Left colon (tissue), 2 donors: ENCODE measurements at regions not wholly inside any gene's neighbourhood (a gene's known extent, or its start where the extent isn't known, plus 50 kb on each side); places are given as distances from the start of the nearest gene placed in this dataset.
"Not testable (repeated sequence)": the region's sequence is repeated elsewhere in the genome, so short reads cannot be mapped to it uniquely, and the experiment has no call there.

ENCODE experiments used
- ATAC-seq: fragments of 200-7000 bp; cut with Tn5 transposase; one replicate; pipeline ENCODE4 v1.9.1; 2020; ENCODE audit warnings: mild to moderate bottlenecking, moderate library complexity
- DNase-seq, 2 donors: peaks; one replicate each; pipeline ENCODE4 v3.0.0-alpha.2; 2020
- intact Hi-C, 2 donors: fragments of 100-400 bp; cut with DNase I in 1 of 2; cut with micrococcal nuclease in 1 of 2; formaldehyde crosslinking; loops; one replicate each; pipeline versions ENCODE4 v1.11.2 to v1.14.0; 2022; cut with DNase I, micrococcal nuclease
- donor health status: DM: no; HTN: no; CAD: no.
- donor health status: DM: yes; HTN: yes; CAD: no.

GRCh38 chr14:106341161-106341560 is 814.8 kb downstream of the TMEM121 start:
- intact Hi-C loops, ATAC-seq, DNase-seq: not testable (repeated sequence)

- no peak for ATAC-seq
- DNase-seq = no peak
- intact Hi-C loops = no loop called here
Measured at GRCh38 chr14:106343626-106344025, 817.2 kb downstream of the TMEM121 start.

DNA sequence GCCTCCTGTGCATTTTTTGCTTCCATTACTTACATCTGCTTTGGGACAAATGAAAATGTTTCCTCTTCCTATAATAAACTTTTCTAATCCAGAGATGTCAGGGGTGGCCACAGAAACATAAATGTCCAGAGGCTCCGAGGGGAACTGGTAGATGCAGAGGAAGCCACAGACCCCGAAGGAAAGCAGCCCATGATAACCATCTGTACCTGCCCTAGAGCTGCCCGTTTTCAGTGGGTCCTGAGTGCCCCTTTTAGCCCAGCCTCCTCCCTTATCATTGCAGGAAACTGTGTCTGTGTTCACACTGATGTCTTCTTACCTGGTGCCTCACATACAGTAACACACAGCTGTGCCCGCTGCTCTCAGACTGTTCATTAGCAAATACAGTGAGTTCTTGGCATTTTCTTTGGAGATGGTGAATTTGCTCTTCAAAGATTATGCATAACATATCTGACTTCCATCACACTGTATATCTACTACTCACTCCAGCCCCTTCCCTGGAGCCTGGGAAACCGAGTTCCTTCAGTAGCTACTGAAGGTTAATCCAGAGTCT is 817.8 kb downstream of the TMEM121 start:
- ATAC-seq, intact Hi-C loops, DNase-seq: not testable (repeated sequence)

DNA sequence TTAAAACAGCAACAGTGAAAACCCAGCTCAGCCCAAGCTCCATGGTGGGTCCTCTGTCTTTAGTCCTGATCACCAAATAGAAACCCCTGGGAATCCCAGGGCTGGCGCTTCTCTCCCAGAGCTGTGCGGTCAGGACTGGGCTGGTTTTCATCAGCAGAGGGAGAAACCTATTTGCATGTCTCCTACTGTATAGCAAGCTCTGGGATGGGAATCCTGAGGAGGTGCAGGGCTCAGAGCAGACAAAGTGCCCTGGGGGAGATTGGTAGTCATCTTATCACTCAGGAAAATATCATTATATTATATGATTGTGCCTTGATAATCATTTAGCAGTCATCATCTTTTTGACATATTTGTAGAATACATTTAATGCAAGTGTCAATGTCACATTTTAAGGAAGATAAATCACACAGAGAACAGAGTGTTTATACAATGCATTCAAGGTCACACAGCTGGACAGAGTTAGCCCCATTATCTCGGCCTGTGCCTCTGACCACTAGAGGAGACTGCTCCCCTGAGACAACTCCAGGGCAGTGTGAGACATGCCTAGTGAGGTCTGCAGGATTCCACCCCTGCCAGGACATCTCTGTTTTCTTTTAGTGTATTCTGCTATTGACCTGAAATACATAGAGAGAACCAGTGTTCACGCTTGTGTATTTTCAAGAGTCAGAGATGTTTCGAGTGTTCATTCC is 818.6 kb downstream of the TMEM121 start:
- intact Hi-C loops, DNase-seq, ATAC-seq: not testable (repeated sequence)

GRCh38 chr14:106346084-106346483 is 819.7 kb downstream of the TMEM121 start:
- ATAC-seq = no peak
- no peak for DNase-seq
- intact Hi-C loops = no loop called here

GRCh38 chr14:106346534-106347290 is 820.3 kb downstream of the TMEM121 start:
- DNase-seq (no peak), ATAC-seq (no peak)
- intact Hi-C loops = no loop called here

GRCh38 chr14:106347291-106347778 is 821.0 kb downstream of the TMEM121 start:
- no peak for ATAC-seq
- DNase-seq = no peak
- intact Hi-C loops = no loop called here

DNA sequence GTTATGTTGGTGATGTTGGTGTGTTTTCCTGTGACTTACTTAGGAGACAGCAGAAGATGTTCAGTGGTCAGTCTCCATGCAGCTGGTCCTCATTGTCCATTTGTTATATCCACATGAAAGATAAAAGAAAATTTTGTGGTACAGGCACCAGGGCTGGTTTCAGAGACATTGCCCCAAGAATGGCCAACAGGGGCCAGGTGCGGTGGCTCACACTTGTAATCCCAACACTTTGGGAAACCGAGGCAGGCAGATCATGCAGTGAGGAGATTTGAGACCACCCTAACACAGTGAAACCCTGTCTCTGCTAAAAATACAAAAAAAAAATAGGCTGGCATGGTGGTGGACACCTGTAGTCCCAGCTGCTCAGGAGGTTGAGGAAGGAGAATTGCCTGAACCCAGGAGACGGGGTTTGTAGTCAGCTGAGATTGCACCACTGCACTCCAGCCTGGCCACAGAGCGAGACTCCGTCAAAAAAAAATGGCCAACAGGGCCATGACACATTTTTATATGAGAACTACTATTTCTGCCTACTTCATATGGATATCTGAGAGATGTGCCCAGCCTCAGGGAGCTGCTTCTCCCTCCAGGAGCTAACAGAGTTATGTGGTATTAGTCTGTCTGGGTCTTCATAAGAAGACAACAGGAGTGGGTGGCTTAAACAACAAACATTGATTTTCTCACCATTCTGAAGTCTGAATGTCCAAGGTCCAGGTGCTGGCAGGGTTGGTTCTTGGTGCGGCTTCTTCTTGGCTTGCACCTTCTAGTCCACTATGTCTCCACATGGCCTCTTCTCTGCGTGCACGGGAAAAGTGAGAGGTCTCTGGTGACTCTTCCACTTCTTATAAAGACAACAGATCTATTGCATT is 821.7 kb downstream of the TMEM121 start:
- intact Hi-C loops = no loop called here
- no peak for ATAC-seq
- DNase-seq = no peak

DNA sequence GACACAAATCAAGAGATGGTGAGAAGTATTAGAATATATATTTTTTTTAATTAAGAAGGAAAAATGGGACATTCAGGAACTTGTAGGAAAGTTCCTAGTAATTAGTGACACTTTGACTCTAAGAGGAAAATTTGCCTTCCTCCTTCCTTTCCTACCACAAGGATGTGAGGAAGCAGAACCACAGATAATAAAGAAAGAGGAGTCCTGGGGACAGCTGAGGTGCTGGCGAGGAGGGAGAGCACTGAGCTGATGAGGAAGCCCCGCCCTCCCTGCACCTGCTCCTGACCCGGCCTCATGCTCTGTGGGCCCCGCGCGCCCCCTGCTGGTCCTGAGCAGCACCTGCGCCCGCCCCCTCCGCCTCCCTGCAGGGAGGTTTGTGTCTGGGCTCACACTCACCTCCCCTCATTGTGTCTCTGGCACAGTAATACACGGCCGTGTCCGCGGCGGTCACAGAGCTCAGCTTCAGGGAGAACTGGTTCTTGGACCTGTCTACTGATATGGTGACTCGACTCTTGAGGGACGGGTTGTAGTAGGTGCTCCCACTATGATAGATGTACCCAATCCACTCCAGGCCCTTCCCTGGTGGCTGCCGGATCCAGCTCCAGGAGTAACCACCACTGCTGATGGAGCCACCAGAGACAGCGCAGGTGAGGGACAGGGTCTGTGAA is 822.6 kb downstream of the TMEM121 start:
- ATAC-seq (peak; percentile 60), DNase-seq (peak; percentile 54 to 73)
- intact Hi-C loops = not testable (repeated sequence)

DNA sequence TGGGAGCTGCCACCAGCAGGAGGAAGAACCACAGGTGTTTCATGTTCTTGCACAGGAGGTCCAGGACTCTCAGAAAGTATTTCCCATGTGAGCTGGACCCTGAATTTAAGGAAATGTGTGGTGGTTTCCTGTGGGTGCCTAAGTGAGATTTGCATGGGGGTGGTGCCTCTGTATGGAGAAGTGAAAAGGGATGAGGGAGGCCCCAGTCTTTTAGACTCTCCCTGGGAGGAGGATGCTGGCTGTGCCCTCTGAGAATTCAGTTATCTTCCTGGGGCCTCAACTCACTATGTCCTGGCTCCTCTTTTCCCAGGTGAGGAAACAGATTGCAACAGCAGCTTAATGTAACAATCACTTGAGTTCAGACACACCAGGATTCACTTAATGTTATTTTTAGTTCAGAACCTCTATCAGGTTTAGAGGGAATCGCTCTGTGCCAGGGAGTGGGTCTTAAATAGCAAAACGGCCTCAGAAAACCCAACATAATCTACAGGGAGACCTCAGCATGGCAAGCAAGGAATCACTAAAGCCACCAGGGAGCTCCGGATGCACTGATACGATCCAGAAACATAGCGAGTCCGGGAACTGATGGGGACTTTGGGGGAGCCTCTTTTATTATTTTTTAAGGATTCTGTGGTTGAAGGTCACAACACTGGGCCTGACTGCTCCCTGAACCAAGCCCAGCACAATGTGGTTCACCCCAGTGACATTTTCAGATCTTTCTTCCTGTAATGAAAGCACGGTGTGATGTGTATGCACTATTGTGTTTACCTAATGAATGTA is 823.5 kb downstream of the TMEM121 start:
- ATAC-seq, DNase-seq, intact Hi-C loops: not testable (repeated sequence)

- DNase-seq, ATAC-seq, intact Hi-C loops: not testable (repeated sequence)
Measured at GRCh38 chr14:106355007-106355791, 828.8 kb downstream of the TMEM121 start.

GRCh38 chr14:106355881-106356642 is 829.7 kb downstream of the TMEM121 start:
- DNase-seq, ATAC-seq, intact Hi-C loops: not testable (repeated sequence)

- intact Hi-C loops, ATAC-seq, DNase-seq: not testable (repeated sequence)
Measured at GRCh38 chr14:106356643-106356930, 830.2 kb downstream of the TMEM121 start.

DNA sequence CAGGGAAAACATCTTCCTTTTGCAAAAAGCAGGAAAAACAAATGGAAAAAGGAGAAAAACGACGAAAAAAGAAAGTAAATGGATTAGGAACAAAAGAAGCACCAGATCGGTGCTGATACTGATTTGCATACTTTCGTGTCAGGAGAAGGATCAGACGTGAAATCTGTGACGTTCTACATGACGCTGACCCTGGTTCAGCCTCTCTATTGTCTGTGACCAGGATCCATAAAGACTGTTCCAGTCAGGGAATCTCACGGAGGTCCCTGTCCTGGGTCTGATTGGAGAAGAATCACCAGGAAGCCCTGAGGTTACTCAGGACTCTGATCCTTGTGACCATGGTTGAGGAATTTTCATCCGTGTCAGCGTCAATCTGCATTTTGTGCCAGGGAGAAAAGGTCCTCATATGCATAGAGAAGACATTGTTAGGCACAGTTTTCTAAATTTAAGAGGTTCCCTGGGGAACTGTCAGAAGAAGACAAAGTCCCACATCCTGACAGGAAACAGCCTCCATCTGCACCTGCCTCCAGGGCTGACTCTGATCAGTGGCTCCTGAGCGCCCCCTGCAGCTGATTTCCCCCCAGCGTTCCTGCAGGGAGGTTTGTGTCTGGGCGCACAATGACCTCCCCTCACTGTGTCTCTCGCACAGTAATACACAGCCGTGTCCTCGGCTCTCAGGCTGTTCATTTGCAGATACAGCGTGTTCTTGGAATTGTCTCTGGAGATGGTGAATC is 832.9 kb downstream of the TMEM121 start:
- intact Hi-C loops, ATAC-seq: not testable (repeated sequence)
- peak in 1 of 2 donors; percentile 25 for DNase-seq

- intact Hi-C loops, ATAC-seq, DNase-seq: not testable (repeated sequence)
Measured at GRCh38 chr14:106365371-106365770, 839.0 kb downstream of the TMEM121 start.
